ENCODE measurements at regions not wholly inside any gene's neighbourhood (a gene's known extent, or its start where the extent isn't known, plus 50 kb on each side); places are given as distances from the start of the nearest gene placed in this dataset.

DNA sequence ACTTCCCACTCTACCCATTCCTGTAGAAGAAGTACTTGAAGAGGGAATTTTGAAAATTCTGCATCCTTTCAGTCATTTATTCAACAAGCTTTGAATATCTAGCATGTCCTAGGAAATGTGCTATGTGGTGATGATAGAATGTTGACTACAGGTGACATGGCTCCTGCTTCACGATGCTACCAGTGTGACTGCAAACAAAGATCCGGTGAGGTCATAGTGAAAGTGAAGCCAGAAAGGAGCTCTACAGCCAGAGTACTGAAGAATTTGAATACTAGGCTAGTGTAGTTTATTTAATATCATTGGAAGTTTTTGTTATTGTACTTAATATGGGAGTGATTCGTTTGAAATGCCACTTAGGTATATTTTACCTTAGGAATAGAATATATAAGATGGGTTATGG lies 348.1 kb downstream of the TFEC start:
- TF ChIP-seq, protein P1, sequence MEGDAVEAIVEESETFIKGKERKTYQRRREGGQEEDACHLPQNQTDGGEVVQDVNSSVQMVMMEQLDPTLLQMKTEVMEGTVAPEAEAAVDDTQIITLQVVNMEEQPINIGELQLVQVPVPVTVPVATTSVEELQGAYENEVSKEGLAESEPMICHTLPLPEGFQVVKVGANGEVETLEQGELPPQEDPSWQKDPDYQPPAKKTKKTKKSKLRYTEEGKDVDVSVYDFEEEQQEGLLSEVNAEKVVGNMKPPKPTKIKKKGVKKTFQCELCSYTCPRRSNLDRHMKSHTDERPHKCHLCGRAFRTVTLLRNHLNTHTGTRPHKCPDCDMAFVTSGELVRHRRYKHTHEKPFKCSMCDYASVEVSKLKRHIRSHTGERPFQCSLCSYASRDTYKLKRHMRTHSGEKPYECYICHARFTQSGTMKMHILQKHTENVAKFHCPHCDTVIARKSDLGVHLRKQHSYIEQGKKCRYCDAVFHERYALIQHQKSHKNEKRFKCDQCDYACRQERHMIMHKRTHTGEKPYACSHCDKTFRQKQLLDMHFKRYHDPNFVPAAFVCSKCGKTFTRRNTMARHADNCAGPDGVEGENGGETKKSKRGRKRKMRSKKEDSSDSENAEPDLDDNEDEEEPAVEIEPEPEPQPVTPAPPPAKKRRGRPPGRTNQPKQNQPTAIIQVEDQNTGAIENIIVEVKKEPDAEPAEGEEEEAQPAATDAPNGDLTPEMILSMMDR (IDR thresholded peaks at IDR 0.05) = no peak
- no peak for TF ChIP-seq EZH2 (IDR thresholded peaks at IDR 0.05; ENCODE audit: borderline replicate concordance, insufficient read depth, low read depth, low read length, poor library complexity, severe bottlenecking)
